NT2/D1 (cell line): ENCODE measurements at regions not wholly inside any gene's neighbourhood (a gene's known extent, or its start where the extent isn't known, plus 50 kb on each side); places are given as distances from the start of the nearest gene placed in this dataset.

Experiments
- YY1 ChIP-seq: IDR thresholded peaks from 2 replicates; pipeline ENCODE4 v1.6.1; 2011; ENCODE audit not compliant: insufficient read length, insufficient read depth
- ZNF274 ChIP-seq: IDR thresholded peaks from 2 replicates; pipeline ENCODE4 v1.6.1; 2011; ENCODE audit warnings: mild to moderate bottlenecking, low read depth, low read length

DNA sequence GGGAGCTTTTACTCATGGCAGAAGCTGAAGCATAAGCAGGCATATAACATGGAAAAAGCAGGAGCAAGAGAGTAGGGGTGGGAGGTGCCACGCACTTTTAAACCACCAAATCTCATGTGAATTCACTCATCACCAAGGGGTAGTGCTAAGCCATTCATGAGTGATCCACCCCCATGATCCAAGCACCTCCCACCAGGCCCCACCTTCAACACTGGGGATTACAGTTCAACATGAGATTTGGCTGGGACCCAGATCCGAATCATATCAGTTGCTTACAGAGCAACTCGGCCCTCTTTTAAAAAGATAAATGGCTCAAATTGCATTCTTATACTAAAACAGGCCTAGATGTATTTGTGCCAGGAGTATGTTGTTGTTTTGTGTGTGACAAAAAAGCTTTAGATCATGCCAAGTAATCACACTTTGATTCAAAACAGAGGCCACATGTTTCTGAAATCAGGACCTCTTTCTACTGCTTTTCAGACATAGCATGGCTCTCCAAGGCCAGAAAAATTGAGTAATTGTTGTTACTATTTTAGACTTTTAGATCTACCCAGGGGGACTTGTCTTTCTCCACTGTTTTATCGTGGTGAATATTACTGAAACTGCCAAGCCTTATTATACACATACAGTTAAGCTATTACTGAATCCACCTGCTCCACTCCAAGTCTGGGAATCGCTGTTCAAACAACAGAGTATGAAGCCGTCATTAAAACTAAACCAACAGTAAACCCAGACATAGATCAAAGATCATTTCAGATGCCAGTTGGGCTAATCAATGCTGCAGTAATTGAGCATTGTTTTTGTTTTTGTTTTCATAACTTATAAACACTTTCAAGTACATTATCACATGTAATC, 163.3 kb downstream of the KCNJ2 start:
- TF ChIP-seq YY1 (no peak), ZNF274 (no peak)
